ENCODE measurements at regions not wholly inside any gene's neighbourhood (a gene's known extent, or its start where the extent isn't known, plus 50 kb on each side); places are given as distances from the start of the nearest gene placed in this dataset.

GRCh38 chr11:111167666-111168065, 77.9 kb upstream of the POU2AF2 start:
- no peaks in the 10 kb centered on the region for H3K36me3 ChIP-seq
- no peaks in the 10 kb centered on the region for H3K9me3 ChIP-seq
- intact Hi-C loops (cut with DNase I): no loop called here
- no peaks in the 10 kb centered on the region for H3K27me3 ChIP-seq (replicated peaks; ENCODE audit: insufficient read depth)
- TF ChIP-seq CTCF (IDR thresholded peaks at IDR 0.05) (no peak), POLR2AphosphoS5 (IDR thresholded peaks at IDR 0.05) (no peak), POLR2A (IDR thresholded peaks at IDR 0.05) (no peak)
- H3K4me3 ChIP-seq: no peak overlapping the region
- H3K4me1 ChIP-seq (replicated peaks): no peaks in the 10 kb centered on the region
- no peak for DNase-seq (ENCODE audit: low spot score)
- H3K27ac ChIP-seq: no peak overlapping the region
- 95% methylated on average over 2 of the region's 2 CpGs for WGBS

GRCh38 chr11:111166598-111166997, 78.9 kb upstream of the POU2AF2 start:
- Histone ChIP-seq H3K27ac (no peak overlapping the region), H3K9me3 (no peaks in the 10 kb centered on the region), H3K4me1 (replicated peaks) (no peaks in the 10 kb centered on the region), H3K36me3 (no peaks in the 10 kb centered on the region), H3K4me3 (no peak overlapping the region), H3K27me3 (replicated peaks; ENCODE audit: insufficient read depth) (no peaks in the 10 kb centered on the region)
- DNase-seq (ENCODE audit: low spot score): no peak
- intact Hi-C loops (cut with DNase I): no loop called here
- WGBS: 73% methylated on average over 3 of the region's 3 CpGs
- no peak for TF ChIP-seq CTCF (IDR thresholded peaks at IDR 0.05)
- TF ChIP-seq POLR2A (IDR thresholded peaks at IDR 0.05): no peak
- TF ChIP-seq POLR2AphosphoS5 (IDR thresholded peaks at IDR 0.05): no peak

GRCh38 chr11:111162305-111162704, 83.2 kb upstream of the POU2AF2 start:
- Histone ChIP-seq H3K9me3 (no peaks in the 10 kb centered on the region), H3K27me3 (replicated peaks; ENCODE audit: insufficient read depth) (no peaks in the 10 kb centered on the region), H3K36me3 (no peaks in the 10 kb centered on the region), H3K27ac (no peak overlapping the region), H3K4me1 (replicated peaks) (no peaks in the 10 kb centered on the region), H3K4me3 (no peak overlapping the region)
- intact Hi-C loops (cut with DNase I): no loop called here
- TF ChIP-seq POLR2A (IDR thresholded peaks at IDR 0.05) (no peak), POLR2AphosphoS5 (IDR thresholded peaks at IDR 0.05) (no peak), CTCF (IDR thresholded peaks at IDR 0.05) (no peak)
- 78% methylated on average over 1 of the region's 1 CpG for WGBS
- DNase-seq (ENCODE audit: low spot score): no peak

- TF ChIP-seq CTCF (IDR thresholded peaks at IDR 0.05) (no peak), POLR2AphosphoS5 (IDR thresholded peaks at IDR 0.05) (no peak), POLR2A (IDR thresholded peaks at IDR 0.05) (no peak)
- no peak overlapping the region for H3K27ac ChIP-seq
- WGBS: 77% methylated on average over 11 of the region's 11 CpGs
- DNase-seq (ENCODE audit: low spot score): no peak
- no peaks in the 10 kb centered on the region for H3K27me3 ChIP-seq (replicated peaks; ENCODE audit: insufficient read depth)
- H3K36me3 ChIP-seq: no peaks in the 10 kb centered on the region
- H3K4me1 ChIP-seq (replicated peaks): no peaks in the 10 kb centered on the region
- intact Hi-C loops (cut with DNase I): no loop called here
- H3K9me3 ChIP-seq: no peaks in the 10 kb centered on the region
- no peak overlapping the region for H3K4me3 ChIP-seq
Measured at GRCh38 chr11:111157571-111157970, 88.0 kb upstream of the POU2AF2 start.

- no peak for DNase-seq (ENCODE audit: low spot score)
- intact Hi-C loops (cut with DNase I): no loop called here
- H3K4me3 ChIP-seq: no peak overlapping the region
- H3K9me3 ChIP-seq: no peaks in the 10 kb centered on the region
- no peaks in the 10 kb centered on the region for H3K27me3 ChIP-seq (replicated peaks; ENCODE audit: insufficient read depth)
- 72% methylated on average over 2 of the region's 2 CpGs for WGBS
- no peaks in the 10 kb centered on the region for H3K36me3 ChIP-seq
- TF ChIP-seq POLR2A (IDR thresholded peaks at IDR 0.05) (no peak), POLR2AphosphoS5 (IDR thresholded peaks at IDR 0.05) (no peak), CTCF (IDR thresholded peaks at IDR 0.05) (no peak)
- H3K4me1 ChIP-seq (replicated peaks): no peaks in the 10 kb centered on the region
- no peak overlapping the region for H3K27ac ChIP-seq
Measured at GRCh38 chr11:111155021-111155420, 90.5 kb upstream of the POU2AF2 start.
